Upper lobe of left lung (tissue), 6 donors: ENCODE measurements at regions not wholly inside any gene's neighbourhood (a gene's known extent, or its start where the extent isn't known, plus 50 kb on each side); places are given as distances from the start of the nearest gene placed in this dataset.

Experiments
- ATAC-seq, 2 donors: fragments of 200-7000 bp; cut with Tn5 transposase; one replicate each; pipeline ENCODE4 v1.9.1; 2022; ENCODE audit warnings: mild to moderate bottlenecking in 2 of 2, moderate library complexity in 2 of 2; ENCODE audit not compliant: low FRiP score in 2 of 2
- DNase-seq, 2 donors: peaks; one replicate each; pipeline ENCODE4 v3.0.0-alpha.2; 2019 to 2020
- H3K27ac ChIP-seq, 4 donors: fragments of 200-600 bp; sonication (generic); one replicate each; pipeline ENCODE4 v1.5.1; 2016 to 2019
- H3K27me3 ChIP-seq, 4 donors: fragments of 200-600 bp; sonication (generic); one replicate each; pipeline ENCODE4 v1.5.1; 2017 to 2019
- H3K36me3 ChIP-seq, 4 donors: fragments of 200-600 bp; sonication (generic); one replicate each; pipeline ENCODE4 v1.5.1; 2016 to 2019
- H3K4me1 ChIP-seq, 4 donors: fragments of 200-600 bp; sonication (generic); one replicate each; pipeline ENCODE4 v1.5.1; 2018 to 2019
- H3K4me3 ChIP-seq, 4 donors: fragments of 200-600 bp; sonication (generic); one replicate each; pipeline ENCODE4 v1.5.1; 2017 to 2019; ENCODE audit warnings: mild to moderate bottlenecking in 2 of 4, moderate library complexity in 1 of 4
- H3K9me3 ChIP-seq, 4 donors: fragments of 200-600 bp; sonication (generic); one replicate each; pipeline ENCODE4 v1.5.1; 2018 to 2019
- CTCF ChIP-seq, 6 experiments: fragments of 450-650 bp in 4 of 6; fragments of 200-600 bp in 2 of 6; sonication (generic) in 2 of 6; IDR thresholded peaks; one replicate each; pipeline ENCODE4 v1.5.1; 2016 to 2019; ENCODE audit warnings: antibody characterized with exemption in 6 of 6
- EP300 ChIP-seq, 4 donors: sonication (generic); formaldehyde crosslinking; IDR thresholded peaks; one replicate each; pipeline ENCODE4 v1.5.1; 2017; ENCODE audit warnings: antibody characterized with exemption in 4 of 4, control low read depth in 2 of 4
- POLR2A ChIP-seq, 4 donors: fragments of 450-650 bp; IDR thresholded peaks; one replicate each; pipeline ENCODE4 v1.5.1; 2016 to 2017; ENCODE audit warnings: antibody characterized with exemption in 4 of 4, mild to moderate bottlenecking in 2 of 4
- POLR2AphosphoS5 ChIP-seq, 2 donors: sonication (generic); formaldehyde crosslinking; IDR thresholded peaks; one replicate each; pipeline ENCODE4 v1.5.1; 2017; ENCODE audit warnings: antibody characterized with exemption in 2 of 2
- WGBS, 2 donors: methylation state at CpG; one replicate each; pipeline ENCODE4 v1.1.5; 2017 to 2018; 5-methylcytosine and 5-hydroxymethylcytosine counted together
- donor health status: DM: no; HTN: no; CAD: no; lungs with moderate emphysema.
- donor health status: DM: no; HTN: yes; CAD: no; lungs with severe emphysema.

GRCh38 chr5:63719147-63719546, 243.1 kb downstream of the HTR1A start:
- no peak for ATAC-seq
- whole genome bisulfite sequencing, 2 donors, result 80 to 88% methylated on average over 1 of the region's 1 CpG
- TF ChIP-seq POLR2A (IDR thresholded peaks at IDR 0.05) (no peak), EP300 (IDR thresholded peaks at IDR 0.05) (no peak), CTCF (IDR thresholded peaks at IDR 0.05) (no peak), POLR2AphosphoS5 (IDR thresholded peaks at IDR 0.05) (no peak)

GRCh38 chr5:63700241-63700640, 262.0 kb downstream of the HTR1A start:
- Histone ChIP-seq H3K27ac (no peak overlapping the region), H3K4me1 (no peaks in the 10 kb centered on the region), H3K9me3 (no peaks in the 10 kb centered on the region), H3K36me3 (no peaks in the 10 kb centered on the region), H3K4me3 (no peak overlapping the region), H3K27me3 (no peaks in the 10 kb centered on the region)
- no peak for DNase-seq
- TF ChIP-seq POLR2A (IDR thresholded peaks at IDR 0.05) (no peak), POLR2AphosphoS5 (IDR thresholded peaks at IDR 0.05) (no peak), CTCF (IDR thresholded peaks at IDR 0.05) (no peak), EP300 (IDR thresholded peaks at IDR 0.05) (no peak)
- WGBS, 2 donors, result 49 to 60% methylated on average over 1 of the region's 1 CpG
- no peak for ATAC-seq

More at GRCh38 chr5:63719147-63719546, 243.1 kb downstream of the HTR1A start:
- no peaks in the 10 kb centered on the region for H3K36me3 ChIP-seq
- H3K27me3 ChIP-seq, result no peaks in the 10 kb centered on the region
- no peak for DNase-seq
- H3K4me3 ChIP-seq, result no peak overlapping the region
- H3K4me1 ChIP-seq, result no peaks in the 10 kb centered on the region
- H3K9me3 ChIP-seq, result no peaks in the 10 kb centered on the region
- H3K27ac ChIP-seq, result no peak overlapping the region

- TF ChIP-seq CTCF (IDR thresholded peaks at IDR 0.05) (no peak), POLR2AphosphoS5 (IDR thresholded peaks at IDR 0.05) (no peak), EP300 (IDR thresholded peaks at IDR 0.05) (no peak), POLR2A (IDR thresholded peaks at IDR 0.05) (no peak)
- Histone ChIP-seq H3K4me1 (no peaks in the 10 kb centered on the region), H3K9me3 (no peaks in the 10 kb centered on the region), H3K27ac (no peak overlapping the region), H3K4me3 (no peak overlapping the region), H3K36me3 (no peaks in the 10 kb centered on the region), H3K27me3 (no peaks in the 10 kb centered on the region)
- ATAC-seq (no peak), DNase-seq (no peak)
- WGBS, 2 donors, result 70 to 82% methylated on average over 2 of the region's 2 CpGs
Measured at GRCh38 chr5:63697811-63698210, 264.4 kb downstream of the HTR1A start.

- Histone ChIP-seq H3K4me3 (no peak overlapping the region), H3K4me1 (no peaks in the 10 kb centered on the region), H3K9me3 (no peaks in the 10 kb centered on the region), H3K27me3 (no peaks in the 10 kb centered on the region), H3K27ac (no peak overlapping the region), H3K36me3 (no peaks in the 10 kb centered on the region)
- WGBS, 2 donors, result 78 to 82% methylated on average over 2 of the region's 2 CpGs
- ATAC-seq (no peak), DNase-seq (no peak)
- TF ChIP-seq POLR2AphosphoS5 (IDR thresholded peaks at IDR 0.05), result no peak
- no peak for TF ChIP-seq CTCF (IDR thresholded peaks at IDR 0.05)
- no peak for TF ChIP-seq POLR2A (IDR thresholded peaks at IDR 0.05)
- no peak for TF ChIP-seq EP300 (IDR thresholded peaks at IDR 0.05)
Measured at GRCh38 chr5:63690546-63690945, 271.7 kb downstream of the HTR1A start.

GRCh38 chr5:63687854-63688516, 274.3 kb downstream of the HTR1A start:
- Histone ChIP-seq H3K27me3 (no peaks in the 10 kb centered on the region), H3K27ac (no peak overlapping the region), H3K4me1 (no peaks in the 10 kb centered on the region), H3K36me3 (no peaks in the 10 kb centered on the region), H3K4me3 (no peak overlapping the region), H3K9me3 (no peaks in the 10 kb centered on the region)
- no peak for TF ChIP-seq EP300 (IDR thresholded peaks at IDR 0.05)
- no peak for TF ChIP-seq CTCF (IDR thresholded peaks at IDR 0.05)
- no peak for TF ChIP-seq POLR2AphosphoS5 (IDR thresholded peaks at IDR 0.05)
- no peak for TF ChIP-seq POLR2A (IDR thresholded peaks at IDR 0.05)
- ATAC-seq, result no peak
- no peak for DNase-seq
- WGBS, 2 donors, result 62 to 88% methylated on average over 6 of the region's 6 CpGs
